GM18519 (cell line): ENCODE measurements at regions not wholly inside any gene's neighbourhood (a gene's known extent, or its start where the extent isn't known, plus 50 kb on each side); places are given as distances from the start of the nearest gene placed in this dataset.
A peak's percentile ranks its signal among the peaks of the same experiment; 100 is the strongest.
"Not testable (repeated sequence)": the region's sequence is repeated elsewhere in the genome, so short reads cannot be mapped to it uniquely, and the experiment has no call there.

Experiments
- ATAC-seq: cut with Tn5 transposase; IDR thresholded peaks from one replicate; pipeline ENCODE4 v1.9.1; 2021; ENCODE audit warnings: mild to moderate bottlenecking, moderate library complexity; ENCODE audit not compliant: unreplicated experiment, low FRiP score

DNA sequence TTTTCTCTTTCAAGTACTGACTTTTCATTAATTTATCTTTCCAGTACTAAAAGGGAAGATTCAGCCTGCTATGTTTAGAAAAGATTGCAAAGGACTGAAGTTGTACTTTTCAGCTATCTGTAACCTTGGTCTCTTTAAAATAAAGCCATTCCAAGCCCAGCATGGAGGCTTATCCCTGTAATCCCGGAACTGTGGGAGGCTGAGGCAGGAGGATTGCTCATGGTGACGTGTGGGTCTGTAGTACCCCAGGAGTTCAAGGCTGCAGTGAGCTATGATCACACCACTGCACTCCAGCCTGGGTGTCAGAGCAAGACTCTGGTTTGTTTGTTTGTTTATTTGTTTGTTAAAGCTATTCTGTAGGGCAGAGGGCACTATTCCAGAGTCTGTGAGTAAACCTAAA is 50.6 kb upstream of the TMEM170B start:
- ATAC-seq = no peak

GRCh38 chr6:11486486-11486885 is 51.1 kb upstream of the TMEM170B start:
- no peak for ATAC-seq

GRCh38 chr6:11486051-11486450 is 51.5 kb upstream of the TMEM170B start:
- ATAC-seq = no peak

GRCh38 chr6:11485271-11485670 is 52.3 kb upstream of the TMEM170B start:
- no peak for ATAC-seq

GRCh38 chr6:11484441-11484840 is 53.1 kb upstream of the TMEM170B start:
- ATAC-seq = no peak

DNA sequence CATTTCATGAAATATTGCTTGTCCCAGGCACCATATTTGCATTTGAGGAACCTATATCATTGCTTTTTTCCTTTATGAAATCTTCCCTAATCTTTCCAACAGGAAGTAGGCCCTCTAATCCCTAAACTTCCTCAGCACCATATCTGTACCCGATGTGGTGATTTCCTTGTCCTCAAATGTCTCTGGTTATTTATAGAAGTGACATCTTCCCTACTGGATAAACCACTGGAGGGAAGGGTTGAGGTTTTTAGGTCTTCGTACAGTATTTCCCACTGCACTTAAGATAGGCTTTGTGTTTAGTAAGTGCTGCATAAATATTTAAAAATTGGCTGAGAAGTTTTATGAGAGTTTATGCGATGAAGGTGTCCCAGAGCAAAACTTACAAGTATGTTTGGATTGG is 54.9 kb upstream of the TMEM170B start:
- no peak for ATAC-seq

GRCh38 chr6:11480541-11480940 is 57.0 kb upstream of the TMEM170B start:
- ATAC-seq = no peak

DNA sequence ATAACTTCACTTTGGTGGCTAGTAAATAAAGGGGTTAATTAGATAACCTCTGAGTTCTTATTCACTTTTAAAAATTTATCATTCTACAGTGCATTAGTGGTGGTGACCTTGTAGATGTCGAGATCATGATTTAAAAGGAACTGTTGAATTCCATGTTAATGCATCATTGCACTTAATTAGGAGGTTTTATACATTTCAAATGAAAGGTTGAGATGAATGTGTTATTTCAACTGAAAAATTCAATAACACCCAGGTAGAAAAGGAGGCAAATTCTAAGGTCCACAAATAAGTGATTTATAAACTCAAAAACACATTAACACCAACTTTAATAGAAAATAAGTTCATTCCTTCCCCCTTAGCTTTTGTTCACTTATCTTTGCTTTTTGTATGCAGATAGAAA is 58.3 kb upstream of the TMEM170B start:
- no peak for ATAC-seq

DNA sequence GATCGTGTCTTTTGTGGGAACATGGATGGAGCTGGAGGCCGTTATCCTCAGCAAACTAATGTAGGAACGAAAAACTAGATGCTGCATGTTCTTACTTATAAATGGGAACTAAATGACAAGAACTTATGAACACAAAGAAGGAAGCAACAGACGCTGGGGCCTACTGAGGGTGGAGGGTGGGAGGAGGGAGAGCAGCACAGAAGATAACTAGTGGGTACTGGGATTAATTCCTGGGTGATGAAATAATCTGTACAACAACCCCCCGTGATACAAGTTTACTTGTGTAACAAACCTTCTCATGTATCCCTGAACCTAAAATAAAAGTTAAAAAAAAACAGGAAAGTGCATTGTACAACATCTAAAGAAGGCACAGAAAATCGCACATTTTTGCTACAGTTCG is 59.0 kb upstream of the TMEM170B start:
- no peak for ATAC-seq

GRCh38 chr6:11475016-11475415 is 62.5 kb upstream of the TMEM170B start:
- ATAC-seq = no peak

DNA sequence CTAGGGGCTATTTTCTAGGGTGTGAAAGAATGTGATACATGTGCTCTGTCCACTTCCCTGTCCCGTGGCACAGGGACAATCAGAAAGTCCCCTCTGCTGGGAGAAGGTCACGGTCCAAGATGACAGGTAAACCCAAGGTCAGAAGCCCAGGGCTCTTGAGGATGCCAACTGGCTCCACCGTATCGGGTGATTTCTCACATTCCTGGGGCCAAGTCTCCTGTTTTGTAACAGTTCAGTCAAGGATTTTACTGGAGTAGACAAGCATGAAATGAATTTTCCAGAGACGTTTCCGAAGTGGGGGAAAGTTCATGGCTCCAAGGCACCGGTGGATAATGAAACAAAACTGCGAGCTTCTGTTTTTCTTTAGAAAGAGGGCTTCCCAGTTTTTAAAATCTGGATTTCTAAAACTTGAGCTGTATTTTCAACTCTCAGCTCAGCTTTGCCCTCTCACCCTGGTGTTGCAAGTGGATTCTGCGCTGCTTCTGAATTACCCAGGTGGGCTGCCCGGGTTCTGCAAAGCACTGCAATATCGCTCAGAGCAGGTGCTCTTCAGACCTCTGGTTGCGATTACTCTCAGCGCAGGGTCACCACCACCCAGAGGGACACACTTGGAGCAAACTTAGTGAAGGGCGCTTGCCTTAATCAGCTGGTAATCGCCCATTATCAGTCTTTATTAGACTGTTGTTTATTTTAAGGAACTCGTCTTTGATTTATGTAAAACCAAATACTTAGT is 64.4 kb upstream of the TMEM170B start:
- no peak for ATAC-seq

DNA sequence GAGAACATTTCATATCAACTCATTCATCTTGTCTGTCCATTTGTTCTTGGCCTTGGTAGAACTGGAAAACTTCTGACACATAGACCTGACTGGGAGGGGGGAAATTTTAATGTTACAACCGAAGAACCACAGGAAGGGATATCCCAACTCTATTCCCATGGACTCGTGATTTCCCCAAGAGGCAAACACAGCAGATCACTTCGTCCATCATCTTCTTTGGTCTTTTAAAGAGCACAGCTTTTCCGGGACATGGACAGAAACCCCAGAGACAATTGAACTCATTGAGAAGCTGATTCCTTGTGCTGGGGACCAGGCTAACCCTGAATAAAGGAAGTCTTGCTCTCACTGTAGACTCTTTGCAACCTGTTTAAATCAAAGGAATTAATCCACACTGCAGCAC is 66.3 kb upstream of the TMEM170B start:
- ATAC-seq = no peak

DNA sequence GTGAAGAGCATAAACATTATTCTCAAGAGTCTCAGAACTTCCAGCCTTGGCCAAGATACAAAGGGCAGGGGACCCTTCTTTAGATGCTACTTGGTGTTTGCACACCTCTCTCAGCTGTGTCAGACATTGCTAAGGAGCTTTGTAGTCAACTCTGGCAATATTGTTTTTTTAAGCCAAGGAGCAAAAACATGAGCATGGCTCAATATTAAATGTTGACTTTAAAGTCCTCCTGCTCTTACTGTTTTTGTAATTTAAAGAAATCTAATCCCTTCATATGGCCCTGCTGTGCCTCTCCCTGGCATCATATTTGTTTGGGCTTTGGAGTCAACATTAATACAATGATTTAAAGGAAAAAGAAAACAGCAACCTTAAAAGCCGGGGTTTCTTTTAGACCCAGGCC is 67.9 kb upstream of the TMEM170B start:
- no peak for ATAC-seq

DNA sequence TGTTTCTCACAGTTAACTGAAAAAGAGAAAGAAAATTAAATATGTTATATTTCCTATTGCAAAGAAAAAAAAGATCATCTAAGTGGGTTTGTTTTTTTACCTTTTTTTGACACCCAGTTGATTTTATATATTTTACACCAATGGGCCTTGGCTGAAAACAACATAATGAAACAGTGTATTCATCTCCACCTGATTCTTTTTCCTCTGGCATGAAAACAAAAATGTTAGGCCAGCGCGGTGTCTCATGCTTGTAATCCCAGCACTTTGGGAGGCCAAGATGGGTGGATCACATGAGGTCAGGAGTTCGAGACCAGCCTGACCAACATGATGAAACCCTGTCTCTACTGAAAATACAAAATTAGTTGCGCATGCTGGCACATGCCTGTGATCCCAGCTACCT is 69.3 kb upstream of the TMEM170B start:
- not testable (repeated sequence) for ATAC-seq

GRCh38 chr6:11467364-11467763 is 70.2 kb upstream of the TMEM170B start:
- peak; percentile 49 for ATAC-seq

GRCh38 chr6:11463398-11463780 is 74.2 kb upstream of the TMEM170B start:
- no peak for ATAC-seq

DNA sequence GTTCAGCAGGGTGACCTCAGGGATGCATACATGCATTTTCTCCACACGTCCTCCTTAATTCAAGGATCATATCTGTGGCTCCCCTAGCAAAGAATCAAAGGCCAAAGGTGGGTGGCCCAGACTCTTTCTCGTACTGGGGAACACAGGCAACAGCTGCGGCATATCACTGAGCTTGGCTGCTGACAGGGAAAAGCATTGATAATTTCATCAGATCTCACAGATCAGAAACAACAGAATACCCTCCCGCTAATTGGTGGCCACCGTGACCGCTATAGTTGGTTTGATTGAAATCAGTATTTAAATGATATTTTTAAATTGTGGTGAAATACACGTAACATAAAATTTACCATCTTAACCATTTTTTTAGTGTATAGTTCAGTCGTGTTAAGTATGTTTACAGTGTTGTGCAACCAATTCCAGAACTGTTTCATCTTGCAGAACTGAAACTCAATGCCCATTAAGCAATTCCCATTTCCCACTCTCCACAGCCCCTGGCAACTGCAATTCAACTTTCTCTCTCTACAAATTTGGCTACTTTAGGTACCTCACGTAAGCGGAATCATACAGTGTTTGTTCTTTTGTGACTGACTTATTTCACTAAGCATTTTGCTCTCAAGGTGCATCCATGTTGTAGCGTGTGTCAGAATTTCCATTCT is 74.7 kb upstream of the TMEM170B start:
- ATAC-seq = no peak

- peak; percentile 58 for ATAC-seq
These were observed 76.5 kb upstream of the TMEM170B start for GRCh38 chr6:11460837-11461661.

- no peak for ATAC-seq
These were observed 77.4 kb upstream of the TMEM170B start for GRCh38 chr6:11460001-11460668.

- peak; percentile 55 for ATAC-seq
These were observed 78.4 kb upstream of the TMEM170B start for GRCh38 chr6:11459079-11459610.

GRCh38 chr6:11458509-11458908 is 79.0 kb upstream of the TMEM170B start:
- ATAC-seq = no peak
